GM23338 (cell line): ENCODE measurements at regions not wholly inside any gene's neighbourhood (a gene's known extent, or its start where the extent isn't known, plus 50 kb on each side); places are given as distances from the start of the nearest gene placed in this dataset.

ENCODE experiments used
- ATAC-seq: fragments of 200-7000 bp; cut with Tn5 transposase; 3 replicates; pipeline ENCODE4 v1.9.1; 2020
- DNase-seq: peaks from one replicate; pipeline ENCODE4 v3.0.0-alpha.2; 2015; ENCODE audit warnings: low spot score
- H2AFZ ChIP-seq: fragments of 200-600 bp; sonication (generic); 2 replicates; pipeline ENCODE4 v1.8.0; 2016; ENCODE audit warnings: antibody characterized with exemption, mild to moderate bottlenecking, moderate library complexity
- H3F3A ChIP-seq: fragments of 200-600 bp; sonication (generic); replicated peaks from 2 replicates; pipeline ENCODE4 v1.8.0; 2017; ENCODE audit warnings: antibody characterized with exemption, mixed run types, low read depth
- H3K27ac ChIP-seq: fragments of 200-600 bp; sonication (generic); 2 replicates; pipeline ENCODE4 v1.6.1; 2016; ENCODE audit warnings: low read depth
- H3K27me3 ChIP-seq: fragments of 200-600 bp; sonication (generic); 2 replicates; pipeline ENCODE4 v1.8.0; 2016; ENCODE audit warnings: mild to moderate bottlenecking, mixed run types, moderate library complexity; ENCODE audit not compliant: insufficient read depth
- H3K36me3 ChIP-seq: fragments of 200-600 bp; sonication (generic); 2 replicates; pipeline ENCODE4 v1.8.0; 2016; ENCODE audit warnings: mild to moderate bottlenecking; ENCODE audit not compliant: insufficient read depth
- H3K4me1 ChIP-seq: fragments of 200-600 bp; sonication (generic); 2 replicates; pipeline ENCODE4 v1.8.0; 2016; ENCODE audit warnings: mild to moderate bottlenecking, moderate library complexity; ENCODE audit not compliant: insufficient read depth
- H3K4me2 ChIP-seq: fragments of 200-600 bp; sonication (generic); 2 replicates; pipeline ENCODE4 v1.7.1; 2017; ENCODE audit warnings: mixed run types
- H3K4me3 ChIP-seq: fragments of 200-600 bp; sonication (generic); 2 replicates; pipeline ENCODE4 v1.6.1; 2016; ENCODE audit warnings: mixed run types
- H3K79me2 ChIP-seq: fragments of 200-600 bp; sonication (generic); replicated peaks from 2 replicates; pipeline ENCODE4 v1.8.0; 2017; ENCODE audit warnings: mild to moderate bottlenecking; ENCODE audit not compliant: insufficient read depth
- H3K9me2 ChIP-seq: fragments of 200-600 bp; sonication (generic); 2 replicates; pipeline ENCODE4 v1.8.0; 2017; ENCODE audit not compliant: insufficient read depth
- H4K20me1 ChIP-seq: fragments of 200-600 bp; sonication (generic); replicated peaks from 2 replicates; pipeline ENCODE4 v1.8.0; 2017; ENCODE audit warnings: mild to moderate bottlenecking; ENCODE audit not compliant: insufficient read depth
- H3K27ac Mint-ChIP-seq: 2 replicates; pipeline ENCODE4 v1.8.0; 2020; ENCODE audit warnings: inconsistent platforms, mild to moderate bottlenecking, moderate library complexity, mixed read lengths
- H3K27me3 Mint-ChIP-seq: 3 replicates; pipeline ENCODE4 v1.8.0; 2022; ENCODE audit warnings: low read depth, mild to moderate bottlenecking, moderate library complexity, mixed read lengths, inconsistent platforms; ENCODE audit not compliant: insufficient read depth, poor library complexity
- H3K36me3 Mint-ChIP-seq: 3 replicates; pipeline ENCODE4 v1.8.0; 2021; ENCODE audit warnings: low read depth, mild to moderate bottlenecking, inconsistent platforms, moderate library complexity, mixed read lengths
- H3K4me1 Mint-ChIP-seq: 3 replicates; pipeline ENCODE4 v1.8.0; 2020; ENCODE audit warnings: mild to moderate bottlenecking, inconsistent platforms, mixed read lengths
- H3K4me3 Mint-ChIP-seq: 3 replicates; pipeline ENCODE4 v1.8.0; 2021; ENCODE audit warnings: moderate library complexity, mild to moderate bottlenecking, inconsistent platforms, mixed read lengths
- H3K9me3 Mint-ChIP-seq: 3 replicates; pipeline ENCODE4 v1.8.0; 2020; ENCODE audit warnings: moderate library complexity, mild to moderate bottlenecking, inconsistent platforms, mixed read lengths
- CREB1 ChIP-seq: fragments of 250-450 bp; sonication (Bioruptor Pico); IDR thresholded peaks from 2 replicates; pipeline ENCODE4 v1.5.0; 2020; ENCODE audit warnings: low read depth, mild to moderate bottlenecking, moderate library complexity
- EZH2 ChIP-seq: fragments of 200-600 bp; sonication (generic); IDR thresholded peaks from one replicate; pipeline ENCODE4 v1.8.0; 2017; ENCODE audit warnings: antibody characterized with exemption, mild to moderate bottlenecking, low read depth; ENCODE audit not compliant: unreplicated experiment
- EZH2phosphoT487 ChIP-seq: fragments of 200-600 bp; sonication (generic); IDR thresholded peaks from one replicate; pipeline ENCODE4 v1.8.1; 2018; ENCODE audit warnings: antibody characterized with exemption; ENCODE audit not compliant: unreplicated experiment
- JUNB ChIP-seq: IDR thresholded peaks from one replicate; pipeline ENCODE4 v1.6.1; 2016; ENCODE audit warnings: antibody characterized with exemption; ENCODE audit not compliant: unreplicated experiment
- NANOG ChIP-seq: IDR thresholded peaks from 2 replicates; pipeline ENCODE4 v1.6.1; 2016; ENCODE audit warnings: antibody characterized with exemption, borderline replicate concordance
- POLR2AphosphoS5 ChIP-seq: IDR thresholded peaks from 2 replicates; pipeline ENCODE4 v1.6.1; 2016; ENCODE audit warnings: antibody characterized with exemption, low read depth
- STAT1 ChIP-seq: IDR thresholded peaks from one replicate; pipeline ENCODE4 v1.6.1; 2016; ENCODE audit warnings: antibody characterized with exemption; ENCODE audit not compliant: unreplicated experiment
- ZNF114 ChIP-seq: fragments of 250-450 bp; sonication (Bioruptor Pico); IDR thresholded peaks from 2 replicates; pipeline ENCODE4 v1.5.0; 2020; ENCODE audit warnings: mild to moderate bottlenecking, moderate library complexity
- ZNF331 ChIP-seq: fragments of 250-450 bp; sonication (Bioruptor Pico); IDR thresholded peaks from 2 replicates; pipeline ENCODE4 v1.5.0; 2020; ENCODE audit warnings: low read depth, mild to moderate bottlenecking, moderate library complexity
- ZNF462 ChIP-seq: fragments of 250-450 bp; sonication (Bioruptor Pico); IDR thresholded peaks from 2 replicates; pipeline ENCODE4 v1.5.0; 2020; ENCODE audit warnings: mild to moderate bottlenecking, moderate library complexity
- TF ChIP-seq, protein P1 (sequence below): IDR thresholded peaks from one replicate; pipeline ENCODE4 v1.6.1; 2018; ENCODE audit warnings: antibody characterized with exemption; ENCODE audit not compliant: unreplicated experiment
- TF ChIP-seq, protein P2 (sequence below): IDR thresholded peaks from 2 replicates; pipeline ENCODE4 v1.6.1; 2016; ENCODE audit warnings: antibody characterized with exemption

DNA sequence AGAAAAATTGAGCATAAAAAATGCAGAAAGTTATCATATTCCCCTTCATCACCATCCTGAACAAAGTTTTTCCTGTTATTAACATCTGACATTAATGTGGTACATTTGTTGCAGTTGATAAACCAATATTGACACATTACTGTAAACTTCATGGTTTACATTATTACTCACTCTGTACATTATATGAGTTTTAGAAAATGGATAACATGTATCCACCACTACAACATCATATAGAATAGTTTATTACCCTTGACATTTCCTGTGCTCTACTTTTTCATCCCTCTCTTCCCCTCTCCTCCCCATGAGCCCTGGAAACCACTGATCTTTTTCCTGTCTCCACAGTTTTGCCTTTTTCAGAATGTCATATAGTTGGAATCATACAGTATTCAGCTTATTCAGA, 618.6 kb upstream of the TMEFF2 start:
- no peak overlapping the region for H3K4me3 Mint-ChIP-seq
- no peaks in the 10 kb centered on the region for H3K4me1 ChIP-seq
- no peak overlapping the region for H3K27ac Mint-ChIP-seq
- no peak overlapping the region for H3K27ac ChIP-seq
- H3K4me3 ChIP-seq: no peak overlapping the region
- TF ChIP-seq STAT1 (no peak), ZNF331 (no peak), CREB1 (CRISPR knock-in tag) (no peak), JUNB (no peak), NANOG (no peak)
- no peak overlapping the region for H3K4me2 ChIP-seq
- DNase-seq (no peak), ATAC-seq (no peak)
- H3K27me3 Mint-ChIP-seq: no peaks in the 10 kb centered on the region
- no peak overlapping the region for H2AFZ ChIP-seq
- no peaks in the 10 kb centered on the region for H3F3A ChIP-seq
- no peaks in the 10 kb centered on the region for H3K27me3 ChIP-seq
- H3K9me2 ChIP-seq: no peaks in the 10 kb centered on the region
- H3K4me1 Mint-ChIP-seq: peaks cover 8% of the 10 kb centered on the region; the same call in 2 of the 3 replicates
- H3K79me2 ChIP-seq: no peaks in the 10 kb centered on the region
- H4K20me1 ChIP-seq: no peaks in the 10 kb centered on the region
- H3K9me3 Mint-ChIP-seq: no peaks in the 10 kb centered on the region; the same call in 2 of the 3 replicates
- H3K36me3 ChIP-seq: no peaks in the 10 kb centered on the region
- H3K36me3 Mint-ChIP-seq: no peaks in the 10 kb centered on the region

DNA sequence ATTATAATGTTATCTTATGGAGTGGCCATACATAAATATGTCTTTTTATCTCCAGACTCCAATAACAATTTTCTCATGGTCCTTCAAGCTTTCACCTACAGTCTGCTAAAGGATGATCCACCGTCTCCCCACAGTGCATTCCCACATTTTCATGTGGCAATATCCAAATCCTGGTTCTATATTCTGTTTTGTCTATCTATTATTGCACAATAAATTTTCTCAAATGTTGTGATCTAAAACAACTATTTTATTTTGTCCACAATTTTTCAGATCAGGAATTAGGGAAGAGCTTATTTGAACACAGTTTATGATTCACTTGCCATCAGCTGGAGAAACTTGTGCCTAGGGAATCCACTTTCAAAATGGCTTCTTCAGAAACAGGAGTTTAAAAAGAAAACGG, 614.4 kb upstream of the TMEFF2 start:
- Histone ChIP-seq H4K20me1 (no peaks in the 10 kb centered on the region), H3K27me3 (no peaks in the 10 kb centered on the region), H3K36me3 (no peaks in the 10 kb centered on the region), H3K9me2 (no peaks in the 10 kb centered on the region), H3K4me1 (no peaks in the 10 kb centered on the region), H3K27ac (no peak overlapping the region), H3K4me3 (no peak overlapping the region), H2AFZ (no peak overlapping the region), H3F3A (no peaks in the 10 kb centered on the region), H3K4me2 (no peak overlapping the region), H3K79me2 (no peaks in the 10 kb centered on the region)
- no peak for DNase-seq
- Mint-ChIP-seq H3K36me3 (no peaks in the 10 kb centered on the region; the same call in 2 of the 3 replicates), H3K27me3 (no peaks in the 10 kb centered on the region), H3K4me1 (no peaks in the 10 kb centered on the region), H3K9me3 (no peaks in the 10 kb centered on the region; the same call in 1 of the 3 replicates), H3K4me3 (no peak overlapping the region), H3K27ac (no peak overlapping the region)
- no peak for ATAC-seq
- no peak for TF ChIP-seq POLR2AphosphoS5
- TF ChIP-seq ZNF331: no peak
- TF ChIP-seq ZNF114: no peak
- TF ChIP-seq EZH2phosphoT487: no peak
- TF ChIP-seq CREB1 (CRISPR knock-in tag): no peak
- TF ChIP-seq EZH2: no peak
- TF ChIP-seq, protein P1, sequence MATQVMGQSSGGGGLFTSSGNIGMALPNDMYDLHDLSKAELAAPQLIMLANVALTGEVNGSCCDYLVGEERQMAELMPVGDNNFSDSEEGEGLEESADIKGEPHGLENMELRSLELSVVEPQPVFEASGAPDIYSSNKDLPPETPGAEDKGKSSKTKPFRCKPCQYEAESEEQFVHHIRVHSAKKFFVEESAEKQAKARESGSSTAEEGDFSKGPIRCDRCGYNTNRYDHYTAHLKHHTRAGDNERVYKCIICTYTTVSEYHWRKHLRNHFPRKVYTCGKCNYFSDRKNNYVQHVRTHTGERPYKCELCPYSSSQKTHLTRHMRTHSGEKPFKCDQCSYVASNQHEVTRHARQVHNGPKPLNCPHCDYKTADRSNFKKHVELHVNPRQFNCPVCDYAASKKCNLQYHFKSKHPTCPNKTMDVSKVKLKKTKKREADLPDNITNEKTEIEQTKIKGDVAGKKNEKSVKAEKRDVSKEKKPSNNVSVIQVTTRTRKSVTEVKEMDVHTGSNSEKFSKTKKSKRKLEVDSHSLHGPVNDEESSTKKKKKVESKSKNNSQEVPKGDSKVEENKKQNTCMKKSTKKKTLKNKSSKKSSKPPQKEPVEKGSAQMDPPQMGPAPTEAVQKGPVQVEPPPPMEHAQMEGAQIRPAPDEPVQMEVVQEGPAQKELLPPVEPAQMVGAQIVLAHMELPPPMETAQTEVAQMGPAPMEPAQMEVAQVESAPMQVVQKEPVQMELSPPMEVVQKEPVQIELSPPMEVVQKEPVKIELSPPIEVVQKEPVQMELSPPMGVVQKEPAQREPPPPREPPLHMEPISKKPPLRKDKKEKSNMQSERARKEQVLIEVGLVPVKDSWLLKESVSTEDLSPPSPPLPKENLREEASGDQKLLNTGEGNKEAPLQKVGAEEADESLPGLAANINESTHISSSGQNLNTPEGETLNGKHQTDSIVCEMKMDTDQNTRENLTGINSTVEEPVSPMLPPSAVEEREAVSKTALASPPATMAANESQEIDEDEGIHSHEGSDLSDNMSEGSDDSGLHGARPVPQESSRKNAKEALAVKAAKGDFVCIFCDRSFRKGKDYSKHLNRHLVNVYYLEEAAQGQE: no peak
- no peak for TF ChIP-seq ZNF462
- TF ChIP-seq JUNB: no peak
- TF ChIP-seq NANOG: no peak
- TF ChIP-seq, protein P2, sequence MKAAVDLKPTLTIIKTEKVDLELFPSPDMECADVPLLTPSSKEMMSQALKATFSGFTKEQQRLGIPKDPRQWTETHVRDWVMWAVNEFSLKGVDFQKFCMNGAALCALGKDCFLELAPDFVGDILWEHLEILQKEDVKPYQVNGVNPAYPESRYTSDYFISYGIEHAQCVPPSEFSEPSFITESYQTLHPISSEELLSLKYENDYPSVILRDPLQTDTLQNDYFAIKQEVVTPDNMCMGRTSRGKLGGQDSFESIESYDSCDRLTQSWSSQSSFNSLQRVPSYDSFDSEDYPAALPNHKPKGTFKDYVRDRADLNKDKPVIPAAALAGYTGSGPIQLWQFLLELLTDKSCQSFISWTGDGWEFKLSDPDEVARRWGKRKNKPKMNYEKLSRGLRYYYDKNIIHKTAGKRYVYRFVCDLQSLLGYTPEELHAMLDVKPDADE: no peak
- TF ChIP-seq STAT1: no peak
